GM18858 (cell line): ENCODE measurements at regions not wholly inside any gene's neighbourhood (a gene's known extent, or its start where the extent isn't known, plus 50 kb on each side); places are given as distances from the start of the nearest gene placed in this dataset.
"Not testable (repeated sequence)": the region's sequence is repeated elsewhere in the genome, so short reads cannot be mapped to it uniquely, and the experiment has no call there.

Experiments used
- ATAC-seq: cut with Tn5 transposase; IDR thresholded peaks from one replicate; pipeline ENCODE4 v1.9.1; 2021; ENCODE audit not compliant: unreplicated experiment

- no peak for ATAC-seq
Observed at GRCh38 chr6:135644394-135644793, 146.9 kb upstream of the AHI1 start.

GRCh38 chr6:135647521-135647920 is 150.0 kb upstream of the AHI1 start:
- ATAC-seq = no peak

GRCh38 chr6:135651964-135652755 is 154.6 kb upstream of the AHI1 start:
- peak; percentile 99 for ATAC-seq

GRCh38 chr6:135655055-135655454 is 157.5 kb upstream of the AHI1 start:
- no peak for ATAC-seq

GRCh38 chr6:135657207-135657606 is 159.7 kb upstream of the AHI1 start:
- ATAC-seq = no peak

GRCh38 chr6:135658481-135658880 is 160.9 kb upstream of the AHI1 start:
- no peak for ATAC-seq

GRCh38 chr6:135658916-135659315 is 161.4 kb upstream of the AHI1 start:
- no peak for ATAC-seq

- no peak for ATAC-seq
Observed at GRCh38 chr6:135664527-135664926, 167.0 kb upstream of the AHI1 start.

GRCh38 chr6:135665935-135666334 is 168.4 kb upstream of the AHI1 start:
- no peak for ATAC-seq

GRCh38 chr6:135667691-135668455 is 170.3 kb upstream of the AHI1 start:
- ATAC-seq = no peak

- no peak for ATAC-seq
Observed at GRCh38 chr6:135672256-135672655, 174.7 kb upstream of the AHI1 start.

- no peak for ATAC-seq
Observed at GRCh38 chr6:135673501-135674309, 176.2 kb upstream of the AHI1 start.

- ATAC-seq = no peak
Observed at GRCh38 chr6:135675026-135675425, 176.5 kb upstream of the PDE7B start.

GRCh38 chr6:135675862-135676261 is 175.6 kb upstream of the PDE7B start:
- ATAC-seq = no peak

- ATAC-seq = no peak
Observed at GRCh38 chr6:135680964-135681913, 170.3 kb upstream of the PDE7B start.

- ATAC-seq = no peak
Observed at GRCh38 chr6:135686784-135687301, 164.7 kb upstream of the PDE7B start.

- not testable (repeated sequence) for ATAC-seq
Observed at GRCh38 chr6:135688476-135688875, 163.0 kb upstream of the PDE7B start.

GRCh38 chr6:135692426-135692825 is 159.1 kb upstream of the PDE7B start:
- no peak for ATAC-seq

- ATAC-seq = no peak
Observed at GRCh38 chr6:135693811-135694370, 157.6 kb upstream of the PDE7B start.

GRCh38 chr6:135699705-135700104 is 151.8 kb upstream of the PDE7B start:
- no peak for ATAC-seq
